Astrocyte (in vitro differentiated cells and primary cell): ENCODE measurements at regions not wholly inside any gene's neighbourhood (a gene's known extent, or its start where the extent isn't known, plus 50 kb on each side); places are given as distances from the start of the nearest gene placed in this dataset.

ENCODE experiments used
- DNase-seq: peaks from one replicate; pipeline ENCODE4 v3.0.0-alpha.2; 2010; ENCODE audit warnings: low read depth
- FAIRE-seq: peaks from 2 replicates; lab custom pipeline; 2011; peaks lifted over from hg19 to GRCh38; lab: Jason Lieb, UNC
- H2AFZ ChIP-seq: 2 replicates; pipeline ENCODE4 v1.6.0; 2012; ENCODE audit warnings: low read depth, low read length, inconsistent platforms
- H3K27ac ChIP-seq: 2 replicates; pipeline ENCODE4 v1.5.1; 2011; ENCODE audit warnings: low read depth, low read length, inconsistent platforms
- H3K27me3 ChIP-seq: 2 replicates; pipeline ENCODE4 v1.6.0; 2011; ENCODE audit warnings: low read length, inconsistent platforms; ENCODE audit not compliant: insufficient read depth
- H3K36me3 ChIP-seq: 2 replicates; pipeline ENCODE4 v1.5.1; 2011; ENCODE audit warnings: low read length, inconsistent platforms; ENCODE audit not compliant: insufficient read depth
- H3K4me1 ChIP-seq: 2 replicates; pipeline ENCODE4 v1.5.1; 2011; ENCODE audit warnings: low read length, inconsistent platforms; ENCODE audit not compliant: insufficient read depth
- H3K4me2 ChIP-seq: 2 replicates; pipeline ENCODE4 v1.6.0; 2012; ENCODE audit warnings: low read length, inconsistent platforms
- H3K4me3 ChIP-seq: 2 replicates; pipeline ENCODE4 v1.5.1; 2011; ENCODE audit warnings: low read depth, mild to moderate bottlenecking, low read length, inconsistent platforms; ENCODE audit not compliant: insufficient read depth
- H3K79me2 ChIP-seq: 2 replicates; pipeline ENCODE4 v1.6.0; 2012; ENCODE audit warnings: mild to moderate bottlenecking, low read length, inconsistent platforms; ENCODE audit not compliant: insufficient read depth
- H3K9ac ChIP-seq: 2 replicates; pipeline ENCODE4 v1.6.0; 2012; ENCODE audit warnings: mild to moderate bottlenecking, low read length, inconsistent platforms
- H3K9me3 ChIP-seq: 2 replicates; pipeline ENCODE4 v1.5.1; 2012; ENCODE audit warnings: low read depth, mild to moderate bottlenecking, low read length, inconsistent platforms; ENCODE audit not compliant: insufficient read depth
- H4K20me1 ChIP-seq: 2 replicates; pipeline ENCODE4 v1.6.0; 2012; ENCODE audit warnings: low read length, inconsistent platforms; ENCODE audit not compliant: insufficient read depth
- H3K27ac Mint-ChIP-seq: one replicate; pipeline ENCODE4 v1.8.0; 2021; ENCODE audit warnings: mild to moderate bottlenecking, mixed read lengths; ENCODE audit not compliant: unreplicated experiment
- H3K27me3 Mint-ChIP-seq: one replicate; pipeline ENCODE4 v1.8.0; 2021; ENCODE audit warnings: low read depth, mixed read lengths; ENCODE audit not compliant: unreplicated experiment
- H3K36me3 Mint-ChIP-seq: one replicate; pipeline ENCODE4 v1.8.0; 2021; ENCODE audit warnings: low read depth, mixed read lengths; ENCODE audit not compliant: unreplicated experiment
- H3K4me1 Mint-ChIP-seq: one replicate; pipeline ENCODE4 v1.8.0; 2021; ENCODE audit warnings: low read depth, mixed read lengths; ENCODE audit not compliant: unreplicated experiment
- H3K4me3 Mint-ChIP-seq: one replicate; pipeline ENCODE4 v1.8.0; 2021; ENCODE audit warnings: mild to moderate bottlenecking, moderate library complexity, mixed read lengths; ENCODE audit not compliant: unreplicated experiment
- H3K9me3 Mint-ChIP-seq: one replicate; pipeline ENCODE4 v1.8.0; 2021; ENCODE audit warnings: mild to moderate bottlenecking, mixed read lengths; ENCODE audit not compliant: unreplicated experiment
- EZH2 ChIP-seq: IDR thresholded peaks from 2 replicates; pipeline ENCODE4 v1.6.1; 2012; ENCODE audit warnings: mild to moderate bottlenecking, low read length, inconsistent platforms; ENCODE audit not compliant: insufficient read depth
- TF ChIP-seq, protein P1 (sequence below): IDR thresholded peaks from 2 replicates; pipeline ENCODE4 v1.5.1; 2011; ENCODE audit warnings: low read depth, mild to moderate bottlenecking, inconsistent platforms, low read length, moderate library complexity; ENCODE audit not compliant: insufficient read depth

GRCh38 chr2:12642332-12642731 lies 74.4 kb upstream of the TRIB2 start:
- FAIRE-seq (no peak), DNase-seq (no peak)
- Histone ChIP-seq H3K27ac (no peak overlapping the region), H4K20me1 (no peaks in the 10 kb centered on the region), H3K79me2 (no peaks in the 10 kb centered on the region), H3K4me3 (no peak overlapping the region), H3K4me2 (no peak overlapping the region), H3K36me3 (no peaks in the 10 kb centered on the region), H2AFZ (no peak overlapping the region), H3K27me3 (no peaks in the 10 kb centered on the region), H3K4me1 (no peaks in the 10 kb centered on the region), H3K9me3 (peaks cover 5% of the 10 kb centered on the region), H3K9ac (no peak overlapping the region)
- H3K9me3 Mint-ChIP-seq, result peaks cover 5% of the 10 kb centered on the region
- H3K4me1 Mint-ChIP-seq, result peaks cover under 1% of the 10 kb centered on the region
- peaks cover 19% of the 10 kb centered on the region for H3K27me3 Mint-ChIP-seq
- TF ChIP-seq, protein P1, sequence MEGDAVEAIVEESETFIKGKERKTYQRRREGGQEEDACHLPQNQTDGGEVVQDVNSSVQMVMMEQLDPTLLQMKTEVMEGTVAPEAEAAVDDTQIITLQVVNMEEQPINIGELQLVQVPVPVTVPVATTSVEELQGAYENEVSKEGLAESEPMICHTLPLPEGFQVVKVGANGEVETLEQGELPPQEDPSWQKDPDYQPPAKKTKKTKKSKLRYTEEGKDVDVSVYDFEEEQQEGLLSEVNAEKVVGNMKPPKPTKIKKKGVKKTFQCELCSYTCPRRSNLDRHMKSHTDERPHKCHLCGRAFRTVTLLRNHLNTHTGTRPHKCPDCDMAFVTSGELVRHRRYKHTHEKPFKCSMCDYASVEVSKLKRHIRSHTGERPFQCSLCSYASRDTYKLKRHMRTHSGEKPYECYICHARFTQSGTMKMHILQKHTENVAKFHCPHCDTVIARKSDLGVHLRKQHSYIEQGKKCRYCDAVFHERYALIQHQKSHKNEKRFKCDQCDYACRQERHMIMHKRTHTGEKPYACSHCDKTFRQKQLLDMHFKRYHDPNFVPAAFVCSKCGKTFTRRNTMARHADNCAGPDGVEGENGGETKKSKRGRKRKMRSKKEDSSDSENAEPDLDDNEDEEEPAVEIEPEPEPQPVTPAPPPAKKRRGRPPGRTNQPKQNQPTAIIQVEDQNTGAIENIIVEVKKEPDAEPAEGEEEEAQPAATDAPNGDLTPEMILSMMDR, result no peak
- no peak for TF ChIP-seq EZH2
- H3K36me3 Mint-ChIP-seq, result peaks cover 2% of the 10 kb centered on the region
- no peak overlapping the region for H3K4me3 Mint-ChIP-seq
- no peak overlapping the region for H3K27ac Mint-ChIP-seq

GRCh38 chr2:12642859-12643258 lies 73.9 kb upstream of the TRIB2 start:
- no peak overlapping the region for H3K27ac ChIP-seq
- no peaks in the 10 kb centered on the region for H3K36me3 ChIP-seq
- no peak for FAIRE-seq
- H3K36me3 Mint-ChIP-seq, result peaks cover 2% of the 10 kb centered on the region
- no peak overlapping the region for H3K4me2 ChIP-seq
- no peaks in the 10 kb centered on the region for H3K4me1 ChIP-seq
- H3K4me3 ChIP-seq, result no peak overlapping the region
- H3K79me2 ChIP-seq, result no peaks in the 10 kb centered on the region
- no peak overlapping the region for H3K27ac Mint-ChIP-seq
- peaks cover 5% of the 10 kb centered on the region for H3K9me3 ChIP-seq
- no peak for TF ChIP-seq EZH2
- TF ChIP-seq, protein P1, result no peak
- no peak overlapping the region for H3K4me3 Mint-ChIP-seq
- no peak overlapping the region for H2AFZ ChIP-seq
- H3K4me1 Mint-ChIP-seq, result no peaks in the 10 kb centered on the region
- no peak overlapping the region for H3K9ac ChIP-seq
- H3K27me3 Mint-ChIP-seq, result peaks cover 19% of the 10 kb centered on the region
- H3K27me3 ChIP-seq, result no peaks in the 10 kb centered on the region
- peaks cover 5% of the 10 kb centered on the region for H3K9me3 Mint-ChIP-seq
- H4K20me1 ChIP-seq, result no peaks in the 10 kb centered on the region
- DNase-seq, result no peak

- H3K36me3 Mint-ChIP-seq, result no peaks in the 10 kb centered on the region
- H2AFZ ChIP-seq, result no peak overlapping the region
- no peak for FAIRE-seq
These were observed 66.9 kb upstream of the TRIB2 start for GRCh38 chr2:12649602-12650400.

More at GRCh38 chr2:12649602-12650400, 66.9 kb upstream of the TRIB2 start:
- H3K27me3 ChIP-seq, result no peaks in the 10 kb centered on the region
- H3K9me3 Mint-ChIP-seq, result peaks cover 7% of the 10 kb centered on the region
- H3K27me3 Mint-ChIP-seq, result peaks cover 18% of the 10 kb centered on the region
- no peaks in the 10 kb centered on the region for H3K4me1 ChIP-seq
- no peak for DNase-seq
- peaks cover 5% of the 10 kb centered on the region for H3K9me3 ChIP-seq
- no peaks in the 10 kb centered on the region for H4K20me1 ChIP-seq
- no peak overlapping the region for H3K27ac ChIP-seq
- H3K4me1 Mint-ChIP-seq, result no peaks in the 10 kb centered on the region
- H3K4me3 Mint-ChIP-seq, result no peak overlapping the region
- no peak overlapping the region for H3K4me3 ChIP-seq
- TF ChIP-seq EZH2, result no peak
- TF ChIP-seq, protein P1, result no peak
- no peak overlapping the region for H3K4me2 ChIP-seq
- H3K79me2 ChIP-seq, result no peaks in the 10 kb centered on the region
- no peak overlapping the region for H3K27ac Mint-ChIP-seq
- H3K36me3 ChIP-seq, result no peaks in the 10 kb centered on the region
- no peak overlapping the region for H3K9ac ChIP-seq
